HS-5 (cell line): ENCODE measurements at regions not wholly inside any gene's neighbourhood (a gene's known extent, or its start where the extent isn't known, plus 50 kb on each side); places are given as distances from the start of the nearest gene placed in this dataset.
"Not testable (repeated sequence)": the region's sequence is repeated elsewhere in the genome, so short reads cannot be mapped to it uniquely, and the experiment has no call there.

Experiments used
- DNase-seq: peaks from one replicate; pipeline ENCODE4 v3.0.0-alpha.2; 2012; ENCODE audit warnings: low read depth

DNA sequence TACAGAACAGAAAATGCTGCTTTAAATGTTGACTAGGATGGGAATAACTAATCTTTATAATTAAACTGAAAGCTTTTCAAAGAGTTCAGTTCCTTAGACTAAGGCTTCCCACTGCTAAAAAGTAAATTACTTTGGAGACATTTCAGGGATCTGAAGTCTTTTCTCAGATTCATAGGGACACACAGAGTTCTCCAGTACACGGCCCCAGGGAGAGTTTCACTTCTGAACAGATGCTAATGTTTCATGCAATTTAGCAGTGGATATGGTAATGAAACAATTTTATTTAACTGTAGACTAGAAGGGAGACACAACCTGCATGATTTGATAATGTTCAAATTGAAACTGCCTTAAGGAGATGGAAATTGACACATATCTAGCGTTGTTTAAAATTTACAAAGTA lies 1282.6 kb downstream of the NCAM2 start:
- DNase-seq = no peak

DNA sequence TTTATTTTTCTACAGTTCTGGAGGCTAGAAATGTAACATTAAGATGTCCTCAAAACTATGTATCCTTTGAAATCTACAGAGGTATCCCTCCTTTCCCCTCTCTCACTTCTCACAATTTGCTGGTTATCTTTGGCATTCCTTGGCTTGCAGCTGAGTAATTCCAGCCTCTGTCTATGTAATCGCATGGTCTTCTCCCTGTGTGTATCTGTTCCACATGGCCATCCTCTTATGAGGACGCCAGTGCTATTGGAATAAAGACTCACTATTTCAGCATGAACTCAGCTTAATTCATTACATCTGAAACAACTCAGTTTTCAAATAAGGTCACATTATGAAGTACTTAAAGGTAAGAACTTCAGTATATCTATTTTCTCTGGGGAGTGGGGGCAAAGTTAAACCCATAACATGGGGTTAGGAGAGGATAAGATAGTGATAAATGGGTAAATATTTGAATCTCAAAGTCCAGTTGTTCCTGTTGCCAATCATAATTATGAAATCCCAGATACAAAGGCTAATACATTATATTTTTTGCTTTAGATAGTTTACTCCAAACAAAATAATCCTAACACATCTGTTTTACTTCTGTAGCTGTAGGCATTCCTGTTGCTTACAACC lies 1290.8 kb downstream of the NCAM2 start:
- DNase-seq = no peak

DNA sequence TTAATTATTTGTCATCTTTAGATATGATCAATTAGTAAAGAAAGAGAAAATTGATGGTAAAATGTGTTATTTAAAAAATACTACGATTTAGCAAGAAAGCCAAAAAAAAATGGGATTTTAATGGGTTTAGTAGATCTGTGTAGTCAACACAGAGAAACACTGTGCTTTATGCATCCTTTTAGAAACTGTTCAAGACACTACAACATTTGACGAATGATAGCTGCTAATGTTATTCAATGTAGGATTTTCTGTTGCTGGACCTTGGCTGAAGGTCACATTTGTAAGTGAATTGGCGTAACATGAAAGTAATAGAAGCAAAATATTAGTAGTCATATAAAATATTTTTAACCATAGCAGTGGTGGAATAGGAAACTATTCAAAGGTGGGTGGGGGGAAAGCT lies 1293.9 kb downstream of the NCAM2 start:
- no peak for DNase-seq

DNA sequence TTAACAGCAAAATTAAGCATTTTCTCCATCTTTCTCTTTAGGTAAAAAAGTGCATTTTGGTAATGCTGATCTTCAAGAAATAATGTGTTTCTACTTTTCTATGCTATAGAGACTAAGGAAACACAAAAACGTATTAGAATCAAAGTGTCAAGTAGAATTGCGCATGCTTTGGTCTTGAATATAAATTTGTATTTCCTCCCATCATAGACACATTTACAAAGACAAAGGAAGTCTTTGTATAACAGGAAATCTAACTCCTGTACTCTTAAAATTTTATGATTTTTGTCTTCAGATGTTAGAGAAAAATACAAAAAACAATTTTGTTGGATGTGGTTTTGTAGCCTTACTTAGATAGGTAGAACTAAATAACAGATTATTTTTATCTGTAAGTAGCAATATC lies 1299.4 kb downstream of the NCAM2 start:
- no peak for DNase-seq

DNA sequence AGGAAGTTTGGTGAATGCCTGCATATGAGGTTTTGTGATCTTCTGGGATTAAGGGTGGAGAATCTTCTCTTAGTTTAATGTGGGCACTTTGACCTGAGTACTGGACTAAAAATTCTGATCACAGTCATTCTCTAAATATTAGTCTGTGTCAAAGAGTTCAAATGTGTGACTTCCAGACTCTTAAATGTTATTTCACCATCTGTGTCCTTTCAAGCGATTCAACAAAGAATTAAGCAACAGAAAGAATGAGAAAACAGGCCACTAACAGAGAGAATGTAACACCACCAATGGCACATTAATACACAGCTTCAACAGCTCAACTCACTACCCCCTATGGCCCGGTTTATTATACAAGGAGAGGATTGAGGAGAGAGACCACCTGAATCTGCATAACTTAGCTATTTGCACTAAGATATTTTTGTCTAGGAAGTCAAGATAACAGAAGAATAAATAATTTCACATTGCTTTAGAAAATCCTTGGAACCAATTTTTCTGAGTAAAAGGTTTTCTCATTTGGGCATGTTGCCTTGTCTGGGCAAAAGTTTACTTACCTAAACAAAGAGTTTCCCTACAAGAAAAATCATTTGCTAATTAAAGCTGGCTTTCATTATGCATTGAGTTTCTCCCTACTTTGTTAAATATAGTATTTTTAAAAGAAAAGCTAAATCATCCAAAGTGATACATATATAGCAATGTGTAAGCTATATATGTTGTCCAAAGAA lies 1313.7 kb downstream of the NCAM2 start:
- DNase-seq = no peak

DNA sequence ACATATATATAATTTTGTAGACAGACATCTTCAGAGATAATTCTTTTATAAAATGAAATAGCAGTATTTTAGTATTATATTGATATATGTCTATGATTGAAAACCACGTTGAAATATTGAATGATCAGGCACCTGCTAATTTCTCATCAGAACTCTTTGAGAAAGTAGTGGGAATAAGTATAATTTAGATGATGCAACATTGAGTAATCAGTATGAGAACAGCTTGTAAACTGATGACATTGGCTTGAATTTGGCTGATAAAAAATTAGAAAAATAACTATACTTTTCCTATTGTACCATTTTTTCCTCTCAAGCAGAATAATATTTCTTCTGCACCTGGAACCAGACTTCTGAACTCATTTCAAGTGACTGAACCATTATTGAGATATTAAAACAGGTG lies 1316.8 kb downstream of the NCAM2 start:
- DNase-seq = no peak

DNA sequence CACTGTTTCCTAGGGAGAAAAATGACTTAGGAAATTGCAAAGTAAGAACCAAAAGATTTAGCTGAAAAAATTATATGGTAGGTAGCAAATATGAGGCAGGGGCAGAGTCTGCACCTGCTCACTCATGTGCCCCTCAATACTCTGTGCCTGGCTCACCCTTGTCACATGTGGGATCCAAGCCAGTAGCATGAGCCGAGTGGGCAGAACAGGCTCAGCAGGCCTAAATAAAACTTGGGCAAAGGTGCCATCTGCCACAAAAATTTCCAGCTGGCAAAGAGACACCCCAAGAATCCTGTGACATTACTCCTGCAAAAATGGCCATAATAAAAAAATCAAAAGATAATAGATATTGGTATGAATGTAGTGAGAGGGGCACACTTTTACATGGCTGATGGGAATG lies 1321.2 kb downstream of the NCAM2 start:
- no peak for DNase-seq

DNA sequence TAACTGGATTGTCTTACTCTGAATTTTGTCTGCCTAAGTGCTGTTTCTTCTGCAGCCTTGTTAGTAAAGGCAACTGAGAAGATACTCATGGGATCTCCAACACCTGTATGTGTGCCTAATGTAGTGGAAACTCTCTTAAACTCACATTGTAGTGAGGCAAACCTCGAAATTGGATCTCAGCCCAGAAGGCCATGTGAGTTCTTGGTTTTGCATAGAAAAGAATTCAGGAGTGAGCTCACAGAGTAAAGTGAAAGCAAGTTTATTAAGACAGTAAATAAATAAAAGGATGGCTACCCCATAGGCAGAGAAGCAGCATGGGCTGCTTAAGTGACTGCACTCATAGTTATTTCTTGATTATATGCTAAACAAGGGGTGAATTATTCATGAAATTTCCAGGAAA lies 1344.7 kb downstream of the NCAM2 start:
- DNase-seq = no peak

DNA sequence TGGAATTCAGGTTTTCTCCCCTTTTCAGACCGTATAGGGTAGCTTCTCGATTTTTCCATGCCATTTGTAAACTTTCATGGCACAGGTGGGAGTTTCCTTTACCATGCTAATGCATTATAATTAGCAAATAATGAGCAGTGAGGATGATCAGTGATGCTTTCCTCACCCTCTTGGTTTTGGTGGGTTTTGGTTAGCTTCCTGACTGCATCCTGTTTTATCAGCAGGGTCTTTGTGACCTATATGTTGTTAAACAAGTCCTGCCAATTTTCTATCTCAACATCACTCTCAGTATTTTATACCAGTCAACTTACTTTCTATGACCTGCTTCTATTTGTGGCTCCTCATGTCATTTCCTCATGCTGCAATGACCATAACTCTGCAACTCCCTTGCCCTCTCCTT lies 1345.1 kb downstream of the NCAM2 start:
- no peak for DNase-seq

DNA sequence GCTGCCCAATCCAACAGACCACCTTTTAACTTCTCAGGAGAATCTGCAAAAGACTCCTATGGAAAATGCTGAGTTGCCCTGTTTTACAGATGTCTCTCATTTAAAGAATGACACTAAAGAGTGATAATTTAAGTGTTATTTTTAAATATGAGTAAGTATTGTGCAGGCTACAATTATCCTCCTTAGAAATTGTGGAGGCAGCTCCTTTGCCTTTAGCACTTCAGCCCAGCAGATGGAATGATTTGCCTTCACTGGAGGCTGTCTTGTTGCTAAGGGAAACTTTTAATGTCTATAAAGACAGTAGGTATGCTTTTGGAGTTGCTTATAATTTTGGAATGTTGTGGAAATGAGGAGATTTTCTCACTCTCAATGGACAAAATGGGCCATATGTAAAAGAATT lies 1345.5 kb downstream of the NCAM2 start:
- no peak for DNase-seq

DNA sequence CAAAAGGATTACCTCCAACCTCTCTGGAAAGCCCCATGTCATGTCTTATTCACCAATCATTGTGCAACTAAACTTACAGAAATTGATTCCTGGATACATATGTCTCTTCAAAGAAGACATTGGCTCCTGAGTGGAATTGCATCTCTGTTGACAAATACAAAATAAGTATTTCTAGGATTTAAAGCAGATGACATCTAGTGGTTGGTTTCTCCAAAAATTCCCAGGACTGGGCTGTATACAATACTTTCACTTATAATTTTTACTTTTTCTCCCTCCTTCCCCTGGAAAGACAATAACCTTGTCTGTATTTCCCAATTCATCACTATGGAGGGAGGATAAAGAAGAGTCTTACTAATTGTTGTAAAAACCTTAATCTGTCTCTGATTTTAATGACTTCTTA lies 1347.4 kb downstream of the NCAM2 start:
- no peak for DNase-seq

DNA sequence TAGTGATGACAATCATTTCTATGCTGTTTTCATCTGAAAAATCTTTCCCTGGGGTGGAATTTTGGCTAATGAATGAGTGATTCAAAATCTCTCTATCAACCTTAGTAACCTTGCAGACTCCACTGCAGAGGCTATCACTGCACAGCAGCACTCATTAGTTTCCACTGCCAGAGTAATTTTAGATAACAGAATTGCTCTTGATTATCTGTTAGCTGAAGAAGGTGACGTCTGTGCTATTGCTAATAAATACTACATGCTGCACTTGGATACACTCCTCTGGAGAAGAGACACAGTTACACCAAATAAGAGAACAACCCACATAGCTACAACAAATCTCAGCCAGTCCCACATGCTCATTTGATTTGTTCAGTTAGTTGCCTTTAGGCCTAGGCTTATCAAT lies 1348.4 kb downstream of the NCAM2 start:
- DNase-seq = no peak

DNA sequence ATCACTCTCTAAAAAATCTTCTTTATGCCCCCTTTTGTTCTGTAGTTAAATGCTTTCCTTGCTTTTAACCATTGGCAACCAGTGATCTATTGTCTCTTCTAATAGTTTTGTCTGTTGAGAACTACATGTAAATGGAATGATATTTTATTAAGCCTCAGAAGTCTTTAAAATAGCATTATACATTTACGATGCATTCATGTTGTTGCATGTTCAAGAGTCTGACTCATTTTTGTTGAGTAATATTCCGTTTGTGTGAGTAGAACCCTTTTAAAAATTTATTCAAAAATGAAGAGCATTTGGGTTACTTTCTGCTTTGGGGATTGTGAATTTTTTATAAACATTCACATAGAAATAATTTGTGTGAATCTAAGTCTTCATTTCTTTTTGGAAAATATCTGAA lies 1352.9 kb downstream of the NCAM2 start:
- no peak for DNase-seq

DNA sequence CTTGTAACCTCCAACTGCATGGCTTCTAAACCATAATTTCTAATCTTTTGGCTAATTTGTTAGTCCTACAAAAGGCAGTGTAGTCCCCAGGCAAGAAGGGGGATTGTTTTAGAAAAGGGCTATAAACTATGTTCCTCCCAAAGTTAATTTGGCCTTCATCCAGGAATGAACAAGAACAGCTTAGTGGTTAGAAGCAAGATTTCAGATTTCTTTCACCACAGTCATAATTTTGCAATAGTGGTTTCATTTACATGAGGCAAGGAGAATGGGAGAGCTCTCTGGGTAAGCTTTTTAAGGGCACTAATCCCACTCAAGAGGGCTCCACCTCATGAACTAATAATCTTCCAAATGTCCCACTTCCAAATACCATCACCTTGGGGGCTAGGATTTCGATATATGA lies 1353.9 kb downstream of the NCAM2 start:
- no peak for DNase-seq

DNA sequence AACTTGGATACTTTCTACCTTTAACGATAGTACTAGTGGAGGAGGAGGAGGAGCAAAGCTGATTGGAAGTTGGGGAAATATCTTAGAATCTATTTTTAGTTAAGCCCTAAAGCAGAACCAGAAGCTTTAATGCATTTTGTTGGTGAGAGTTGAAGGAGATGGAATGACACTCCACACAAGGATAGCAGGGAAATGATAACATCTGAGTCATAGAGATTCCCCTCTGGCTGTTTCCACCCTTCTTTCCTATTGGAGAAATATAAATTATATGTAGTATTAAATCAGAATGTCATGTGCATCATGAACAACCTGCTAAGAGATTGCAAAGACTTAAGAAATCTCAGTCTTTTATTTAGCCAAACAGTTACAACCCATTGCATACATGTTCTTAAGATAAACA lies 1357.7 kb downstream of the NCAM2 start:
- no peak for DNase-seq

DNA sequence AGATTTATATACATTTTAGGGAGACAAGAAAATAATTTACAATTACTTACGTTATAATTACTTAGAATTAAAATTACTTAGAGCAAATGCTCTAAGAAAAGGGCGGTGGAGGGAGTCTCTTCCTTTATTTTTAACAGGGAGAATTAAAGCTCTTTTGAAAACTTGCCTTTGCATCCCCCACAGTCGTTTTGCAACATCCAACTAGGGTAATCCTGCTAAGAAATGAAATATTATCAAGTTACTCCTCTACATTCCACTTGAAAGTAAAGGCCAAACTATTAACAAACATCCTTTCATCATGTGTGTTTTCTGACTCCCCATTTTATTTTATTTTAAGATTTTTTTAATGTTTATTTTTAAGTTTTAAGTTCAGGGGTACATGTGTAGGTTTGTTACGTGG lies 1358.5 kb downstream of the NCAM2 start:
- DNase-seq = no peak

DNA sequence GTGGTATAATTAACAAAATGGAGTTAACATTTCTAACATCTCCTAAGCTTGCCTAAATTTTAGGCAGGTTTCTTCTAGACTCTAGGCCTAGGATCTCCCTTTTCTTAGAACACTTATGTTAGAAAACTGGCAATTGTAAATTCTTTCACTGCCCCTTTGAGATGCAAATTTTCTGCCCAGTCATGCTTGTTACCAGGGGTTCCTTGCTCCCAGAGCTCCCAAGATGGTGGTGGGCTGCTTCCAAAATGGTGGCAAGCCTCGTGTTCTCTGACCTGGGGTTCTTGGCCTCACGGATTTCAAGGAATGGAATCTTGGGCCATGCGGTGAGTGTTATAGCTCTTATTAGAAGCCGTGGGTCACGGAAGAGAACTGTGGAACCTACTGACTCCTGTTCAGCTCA lies 1361.4 kb downstream of the NCAM2 start:
- not testable (repeated sequence) for DNase-seq

DNA sequence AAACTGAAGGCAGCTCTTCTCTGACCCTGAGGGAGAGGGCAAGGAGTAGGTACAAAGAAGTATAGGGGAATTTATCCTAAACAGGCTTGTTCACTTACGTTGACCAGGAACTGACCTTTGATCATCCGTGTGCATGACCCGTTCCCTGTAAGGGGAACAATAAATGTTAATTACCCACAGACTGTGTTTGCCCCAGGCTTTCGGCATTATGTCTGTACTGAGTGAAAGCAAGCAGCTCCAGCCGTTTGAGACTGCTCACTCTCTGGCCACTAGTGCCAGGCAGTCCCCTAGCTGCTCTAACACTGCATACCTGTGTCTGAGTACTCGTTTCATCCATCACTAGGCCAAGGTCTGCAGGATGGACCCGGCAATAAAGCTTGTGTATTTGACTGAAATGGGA lies 1365.3 kb downstream of the NCAM2 start:
- DNase-seq = no peak

DNA sequence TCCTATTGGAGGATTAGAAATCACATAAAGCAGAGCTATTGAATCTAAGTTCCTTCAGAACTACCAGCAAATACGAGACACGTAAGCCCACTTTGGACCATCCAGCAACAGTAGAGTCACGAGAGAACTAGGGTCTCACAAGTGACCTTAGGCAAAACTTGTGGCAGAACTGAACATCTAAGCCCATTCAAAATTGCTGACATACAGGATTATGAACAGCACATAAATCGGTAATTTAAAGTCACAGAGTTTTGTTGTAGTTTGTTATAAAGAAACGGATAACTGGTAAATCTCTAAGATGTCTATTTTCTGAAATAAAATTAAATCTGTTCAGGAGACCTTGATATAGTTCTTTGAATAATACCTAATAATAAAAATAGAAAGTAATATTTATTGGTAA lies 1366.0 kb downstream of the NCAM2 start:
- DNase-seq = no peak

DNA sequence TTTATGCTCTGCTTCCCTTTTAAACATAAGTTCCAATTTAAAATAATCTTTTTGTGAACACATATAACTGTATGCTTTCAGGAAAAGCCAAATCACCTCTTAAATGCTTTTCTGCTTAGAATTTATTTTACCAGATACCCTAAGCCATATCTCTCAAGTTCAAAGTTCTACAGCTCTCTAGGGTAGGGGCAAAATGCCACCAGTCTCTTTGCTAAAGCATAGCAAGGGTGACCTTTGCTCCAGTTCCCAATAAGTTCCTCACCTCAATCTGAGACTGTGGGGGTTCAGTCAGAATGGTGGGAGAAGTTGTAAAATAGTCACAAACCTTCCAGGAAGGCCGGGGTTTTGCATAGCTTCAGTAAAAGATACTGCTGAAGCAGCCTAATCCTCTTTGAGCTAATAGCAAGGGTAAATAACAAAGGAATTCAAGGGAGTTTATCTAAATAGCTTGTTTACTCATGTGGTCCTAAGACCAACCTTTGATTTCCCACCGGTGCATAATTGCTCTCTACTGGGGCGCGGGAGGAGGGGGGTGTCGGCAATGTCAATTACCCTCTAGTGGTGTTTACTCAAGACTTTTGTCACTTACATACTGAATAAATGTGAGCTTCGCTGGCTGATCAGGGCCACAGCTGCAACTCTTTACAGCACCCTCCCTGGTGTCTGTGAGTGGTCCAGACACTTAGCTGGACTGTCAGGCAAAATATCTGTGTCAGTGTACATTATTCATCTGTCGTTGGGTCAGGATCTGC lies 1376.2 kb downstream of the NCAM2 start:
- no peak for DNase-seq

DNA sequence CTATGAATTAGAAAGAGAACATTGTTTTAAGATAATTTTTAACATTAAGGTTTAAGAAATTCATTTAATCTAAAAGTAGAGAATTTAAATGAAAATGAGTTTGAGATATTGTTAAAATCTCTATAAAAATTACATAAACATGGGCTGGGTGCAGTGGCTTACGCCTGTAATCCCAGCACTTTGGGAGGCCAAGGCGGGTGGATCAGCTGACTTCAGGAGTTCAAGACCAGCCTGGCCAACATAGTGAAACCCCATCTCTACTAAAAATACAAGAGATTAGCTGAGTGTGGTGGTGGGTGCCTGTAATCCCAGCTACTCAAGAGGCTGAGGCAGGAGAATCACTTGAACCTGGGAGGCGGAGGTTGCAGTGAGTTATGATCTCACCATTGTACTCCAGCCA lies 1379.6 kb downstream of the NCAM2 start:
- not testable (repeated sequence) for DNase-seq

DNA sequence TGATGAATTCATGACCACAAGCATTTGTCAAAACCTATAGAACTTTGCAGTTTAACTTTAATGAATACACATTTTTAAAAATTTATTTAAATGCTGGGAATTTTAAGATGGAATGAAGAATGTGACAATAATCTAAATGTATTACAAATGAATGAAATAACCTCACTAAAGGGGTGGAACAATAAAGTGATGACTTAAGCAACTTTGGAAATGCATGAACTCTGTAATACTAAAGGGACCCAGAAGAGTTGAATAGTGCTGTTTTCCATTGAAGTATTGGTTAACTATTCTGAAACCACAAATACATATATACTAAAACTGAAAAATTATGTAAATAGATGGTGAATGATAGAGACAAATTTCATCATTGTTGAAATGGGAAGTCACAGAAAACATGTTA lies 1395.1 kb downstream of the NCAM2 start:
- no peak for DNase-seq

DNA sequence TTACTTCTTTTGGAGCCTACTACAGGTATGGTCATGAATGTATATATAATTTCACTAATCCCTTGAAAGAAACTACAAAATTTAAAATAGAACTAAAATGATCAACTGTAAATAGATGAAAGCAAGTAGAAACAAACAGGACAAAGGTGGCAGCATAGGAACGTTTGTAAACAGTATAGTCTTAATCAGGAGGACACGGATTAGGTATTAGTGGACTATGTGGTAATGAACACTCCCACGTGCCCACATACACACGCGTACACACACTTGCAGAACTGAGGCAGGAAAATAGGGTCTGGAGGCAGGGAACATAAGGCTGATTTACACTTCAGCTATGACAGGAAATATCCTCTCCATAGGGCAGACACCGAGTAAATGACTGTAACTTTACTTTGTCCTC lies 1397.8 kb downstream of the NCAM2 start:
- no peak for DNase-seq
